PFSK-1 (cell line): ENCODE measurements at regions not wholly inside any gene's neighbourhood (a gene's known extent, or its start where the extent isn't known, plus 50 kb on each side); places are given as distances from the start of the nearest gene placed in this dataset.

Experiments used
- FOXP2 ChIP-seq: optimal IDR thresholded peaks from 2 replicates; pipeline ENCODE3; 2011; ENCODE audit warnings: borderline replicate concordance, control low read depth, inconsistent platforms; ENCODE audit not compliant: insufficient read depth; ENCODE audit errors: extremely low read length, extremely low read depth
- POLR2AphosphoS5 ChIP-seq: IDR thresholded peaks from 2 replicates; pipeline ENCODE4 v1.6.1; 2012; ENCODE audit warnings: low read depth, mild to moderate bottlenecking, control low read depth, low read length, moderate library complexity
- SIN3A ChIP-seq: IDR thresholded peaks from 2 replicates; pipeline ENCODE4 v1.6.1; 2012; ENCODE audit warnings: mild to moderate bottlenecking, low read length, moderate library complexity, borderline replicate concordance; ENCODE audit not compliant: insufficient read depth
- TAF1 ChIP-seq: IDR thresholded peaks from 2 replicates; pipeline ENCODE4 v1.6.1; 2012; ENCODE audit warnings: low read length, control low read depth, borderline replicate concordance; ENCODE audit not compliant: insufficient read depth
- TF ChIP-seq, protein P1 (sequence below), 2 experiments: IDR thresholded peaks; 2 replicates each; pipeline versions ENCODE4 v1.6.1 to v1.8.0; 2011 to 2012; ENCODE audit warnings: low read depth in 2 of 2, low read length in 2 of 2, control low read depth in 1 of 2, inconsistent platforms in 1 of 2, mild to moderate bottlenecking in 1 of 2, moderate library complexity in 1 of 2; ENCODE audit not compliant: insufficient read depth in 1 of 2

DNA sequence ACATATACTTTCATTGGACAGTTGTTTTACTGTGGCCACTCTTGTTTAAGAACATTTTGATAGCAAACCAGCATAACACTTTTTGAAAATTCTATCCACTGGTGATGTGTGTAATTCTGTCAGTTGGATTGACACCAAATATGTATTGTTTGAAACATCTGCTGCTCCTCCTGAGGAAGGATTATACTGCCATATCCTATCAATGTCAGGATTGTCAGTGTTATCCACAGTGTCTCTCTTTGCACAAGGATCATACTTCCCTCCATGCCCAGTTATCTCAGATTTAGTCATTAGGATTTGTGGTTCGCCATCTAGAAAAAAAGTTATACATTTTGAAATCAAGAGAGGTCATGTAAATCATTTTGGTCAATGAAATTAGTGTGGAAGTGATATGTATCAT is 1859.6 kb downstream of the C4orf33 start:
- TF ChIP-seq TAF1 (no peak), SIN3A (no peak), POLR2AphosphoS5 (no peak)
- TF ChIP-seq, protein P1, sequence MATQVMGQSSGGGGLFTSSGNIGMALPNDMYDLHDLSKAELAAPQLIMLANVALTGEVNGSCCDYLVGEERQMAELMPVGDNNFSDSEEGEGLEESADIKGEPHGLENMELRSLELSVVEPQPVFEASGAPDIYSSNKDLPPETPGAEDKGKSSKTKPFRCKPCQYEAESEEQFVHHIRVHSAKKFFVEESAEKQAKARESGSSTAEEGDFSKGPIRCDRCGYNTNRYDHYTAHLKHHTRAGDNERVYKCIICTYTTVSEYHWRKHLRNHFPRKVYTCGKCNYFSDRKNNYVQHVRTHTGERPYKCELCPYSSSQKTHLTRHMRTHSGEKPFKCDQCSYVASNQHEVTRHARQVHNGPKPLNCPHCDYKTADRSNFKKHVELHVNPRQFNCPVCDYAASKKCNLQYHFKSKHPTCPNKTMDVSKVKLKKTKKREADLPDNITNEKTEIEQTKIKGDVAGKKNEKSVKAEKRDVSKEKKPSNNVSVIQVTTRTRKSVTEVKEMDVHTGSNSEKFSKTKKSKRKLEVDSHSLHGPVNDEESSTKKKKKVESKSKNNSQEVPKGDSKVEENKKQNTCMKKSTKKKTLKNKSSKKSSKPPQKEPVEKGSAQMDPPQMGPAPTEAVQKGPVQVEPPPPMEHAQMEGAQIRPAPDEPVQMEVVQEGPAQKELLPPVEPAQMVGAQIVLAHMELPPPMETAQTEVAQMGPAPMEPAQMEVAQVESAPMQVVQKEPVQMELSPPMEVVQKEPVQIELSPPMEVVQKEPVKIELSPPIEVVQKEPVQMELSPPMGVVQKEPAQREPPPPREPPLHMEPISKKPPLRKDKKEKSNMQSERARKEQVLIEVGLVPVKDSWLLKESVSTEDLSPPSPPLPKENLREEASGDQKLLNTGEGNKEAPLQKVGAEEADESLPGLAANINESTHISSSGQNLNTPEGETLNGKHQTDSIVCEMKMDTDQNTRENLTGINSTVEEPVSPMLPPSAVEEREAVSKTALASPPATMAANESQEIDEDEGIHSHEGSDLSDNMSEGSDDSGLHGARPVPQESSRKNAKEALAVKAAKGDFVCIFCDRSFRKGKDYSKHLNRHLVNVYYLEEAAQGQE (IDR thresholded peaks at IDR 0.05; ENCODE audit: insufficient read depth in 1 of 2, low read depth in 2 of 2, low read length in 2 of 2) = no peak

DNA sequence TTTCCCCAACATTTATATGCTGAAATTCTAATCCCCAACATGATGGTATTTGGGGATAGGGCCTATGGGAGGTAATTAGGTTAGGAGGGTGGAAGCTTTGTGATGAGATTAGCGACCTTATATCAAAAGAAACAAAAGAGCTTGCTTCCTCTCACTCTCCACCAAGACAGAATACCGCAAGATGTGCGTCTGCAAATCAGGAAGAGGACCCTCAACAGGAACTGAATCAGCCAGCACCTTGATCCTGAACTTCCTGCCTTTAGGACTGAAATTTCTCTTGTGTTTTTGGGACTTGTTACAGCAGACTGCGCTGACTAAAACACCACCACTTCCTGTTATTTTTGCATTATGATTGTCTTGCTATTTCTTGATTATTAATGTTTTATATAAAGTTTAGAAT is 1889.4 kb downstream of the C4orf33 start:
- TF ChIP-seq, protein P1 (IDR thresholded peaks at IDR 0.05; ENCODE audit: insufficient read depth in 1 of 2, low read depth in 2 of 2, low read length in 2 of 2) = no peak

DNA sequence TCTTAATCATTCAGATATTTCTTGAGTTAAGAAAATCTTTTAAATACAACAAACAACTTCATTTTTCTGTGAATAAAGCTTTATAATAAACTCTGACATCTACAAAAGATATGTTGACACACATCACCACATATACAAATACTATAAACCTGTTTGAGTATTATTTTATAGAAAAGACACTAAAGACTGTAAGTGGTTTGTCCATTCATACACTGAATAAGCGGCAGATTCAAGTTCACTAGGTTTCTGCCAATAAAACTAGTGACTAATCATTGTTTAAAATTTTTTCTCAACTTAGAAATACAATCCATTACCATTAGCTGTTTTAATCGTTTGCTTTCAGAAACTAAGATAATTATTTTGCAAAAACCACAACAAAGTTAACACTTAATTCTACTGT is 1900.0 kb downstream of the C4orf33 start:
- TF ChIP-seq SIN3A = no peak
- no peak for TF ChIP-seq POLR2AphosphoS5
- no peak for TF ChIP-seq TAF1
- TF ChIP-seq FOXP2 = no peak
- TF ChIP-seq, protein P1 (IDR thresholded peaks at IDR 0.05; ENCODE audit: insufficient read depth in 1 of 2, low read depth in 2 of 2, low read length in 2 of 2) = no peak

DNA sequence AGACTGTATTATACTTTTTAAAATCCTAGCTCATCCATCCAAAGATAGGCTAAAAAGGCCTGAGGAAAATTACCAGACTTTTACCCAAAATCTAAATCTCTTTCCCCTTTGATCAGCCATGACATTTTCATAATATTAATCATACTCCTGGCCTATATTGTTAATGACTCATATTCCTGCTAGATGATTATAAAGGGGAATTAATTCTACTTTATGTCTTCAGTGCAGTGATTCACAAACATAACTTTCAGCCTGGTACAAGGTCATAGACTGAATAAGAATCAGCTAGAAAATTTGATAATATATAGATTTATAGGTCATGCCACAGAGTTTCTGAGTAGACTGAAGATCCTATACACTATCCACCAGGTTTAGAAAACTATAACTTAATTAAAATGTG is 1905.4 kb downstream of the C4orf33 start:
- TF ChIP-seq TAF1 (no peak), POLR2AphosphoS5 (no peak), FOXP2 (no peak), SIN3A (no peak)
- TF ChIP-seq, protein P1 (IDR thresholded peaks at IDR 0.05; ENCODE audit: insufficient read depth in 1 of 2, low read depth in 2 of 2, low read length in 2 of 2) = no peak

DNA sequence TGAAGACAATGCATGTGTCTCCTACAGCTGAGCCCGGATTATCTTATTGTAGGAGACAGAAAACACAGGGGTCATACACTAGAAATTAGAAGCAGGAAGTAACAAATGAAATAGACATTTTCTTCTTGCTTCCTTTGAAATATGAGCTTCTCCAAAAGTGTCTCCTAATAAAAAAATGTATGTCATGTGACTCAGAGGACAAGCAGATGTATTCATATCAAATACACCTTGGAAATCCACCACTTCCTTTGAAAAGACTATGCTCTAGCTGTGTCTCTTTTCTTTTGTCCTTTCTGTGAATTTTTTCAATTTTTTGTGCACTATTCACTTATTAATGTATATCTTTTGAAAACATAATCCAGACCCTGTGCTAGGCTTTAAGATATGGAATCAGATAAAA is 1906.2 kb downstream of the C4orf33 start:
- TF ChIP-seq, protein P1 (IDR thresholded peaks at IDR 0.05; ENCODE audit: insufficient read depth in 1 of 2, low read depth in 2 of 2, low read length in 2 of 2) = no peak
- TF ChIP-seq SIN3A = no peak
- no peak for TF ChIP-seq TAF1
- TF ChIP-seq FOXP2 = no peak
- no peak for TF ChIP-seq POLR2AphosphoS5
